ENCODE measurements at regions not wholly inside any gene's neighbourhood (a gene's known extent, or its start where the extent isn't known, plus 50 kb on each side); places are given as distances from the start of the nearest gene placed in this dataset.
A peak's percentile ranks its signal among the peaks of the same experiment; 100 is the strongest.
"Not testable (repeated sequence)": the region's sequence is repeated elsewhere in the genome, so short reads cannot be mapped to it uniquely, and the experiment has no call there.

GRCh38 chr6:26267083-26267589 is 97.9 kb upstream of the BTN3A2 start:
- DNase-seq, result no peak

GRCh38 chr6:26268659-26269402 is 96.2 kb upstream of the BTN3A2 start:
- DNase-seq, result peak in 1 of 2 experiments; percentile 25

GRCh38 chr6:26269531-26270485 is 95.2 kb upstream of the BTN3A2 start:
- DNase-seq, result peak in 1 of 2 experiments; percentile 32

DNA sequence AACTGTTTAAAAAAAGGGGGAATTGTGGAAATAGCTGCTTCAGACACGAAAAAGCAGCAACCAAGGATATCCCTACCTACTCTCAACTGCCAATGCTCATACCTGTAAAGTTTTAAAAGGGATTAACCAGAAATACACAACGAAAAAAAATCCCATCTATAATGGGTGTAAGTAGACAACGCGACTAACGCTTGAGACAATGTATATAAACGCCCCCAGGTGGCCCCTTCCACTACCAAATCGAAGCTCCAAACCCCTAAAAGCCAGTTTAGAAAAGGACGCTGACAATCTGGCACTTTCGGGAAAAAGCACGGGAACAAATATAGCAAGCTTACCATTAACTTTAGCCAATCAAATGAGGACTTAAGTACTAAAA is 94.5 kb upstream of the BTN3A2 start:
- DNase-seq, result peak in 1 of 2 experiments; percentile 61

DNA sequence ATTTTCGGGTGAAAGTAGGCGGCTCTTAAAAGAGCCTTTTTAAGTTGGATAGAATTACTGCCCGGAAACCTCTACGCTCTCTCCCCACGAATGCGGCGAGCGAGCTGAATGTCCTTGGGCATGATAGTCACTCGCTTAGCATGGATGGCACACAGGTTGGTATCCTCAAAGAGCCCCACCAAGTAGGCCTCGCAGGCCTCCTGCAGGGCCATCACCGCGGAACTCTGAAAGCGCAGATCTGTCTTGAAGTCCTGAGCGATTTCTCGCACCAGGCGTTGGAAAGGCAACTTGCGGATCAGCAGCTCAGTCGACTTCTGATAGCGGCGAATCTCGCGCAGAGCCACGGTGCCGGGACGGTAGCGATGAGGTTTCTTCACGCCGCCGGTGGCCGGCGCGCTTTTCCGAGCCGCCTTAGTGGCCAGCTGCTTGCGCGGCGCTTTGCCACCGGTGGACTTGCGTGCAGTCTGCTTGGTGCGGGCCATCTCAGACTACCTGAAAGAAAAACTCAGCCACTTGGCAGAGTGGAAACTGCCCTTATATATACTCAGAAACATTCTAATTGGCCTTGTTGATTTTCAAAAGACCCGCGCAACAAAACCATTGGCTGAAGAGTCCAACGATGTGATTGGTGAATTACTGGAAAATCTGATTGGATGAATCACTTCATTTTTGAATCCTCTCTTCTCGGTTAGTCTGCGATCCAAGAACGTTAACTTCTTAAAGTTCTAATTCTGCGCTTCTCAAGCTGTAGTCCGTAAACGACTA is 93.9 kb upstream of the BTN3A2 start:
- DNase-seq, result peak; percentile 79 to 90

DNA sequence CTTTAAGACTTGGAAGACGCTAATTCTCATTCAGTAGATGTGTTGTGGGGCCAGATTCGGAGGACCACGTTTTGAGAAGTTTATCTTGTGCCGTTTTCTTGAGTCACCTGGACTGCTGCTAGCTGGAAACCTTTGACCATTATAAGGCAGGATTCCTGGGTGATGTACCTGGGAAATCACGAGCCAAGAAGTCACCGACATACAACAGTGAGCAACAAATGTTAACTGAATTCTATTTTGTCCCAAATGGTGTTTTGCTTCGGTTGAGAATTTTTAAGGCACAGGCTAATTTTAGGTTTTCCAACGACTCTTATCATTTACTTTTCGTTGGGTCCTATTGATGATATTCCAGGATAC is 93.4 kb upstream of the BTN3A2 start:
- no peak for DNase-seq

GRCh38 chr6:26272171-26272637 is 92.8 kb upstream of the BTN3A2 start:
- peak; percentile 19 to 58 for DNase-seq

- peak in 1 of 2 experiments; percentile 57 for DNase-seq
These were observed 91.1 kb upstream of the BTN3A2 start for GRCh38 chr6:26273673-26274588.

- no peak for DNase-seq
These were observed 89.3 kb upstream of the BTN3A2 start for GRCh38 chr6:26275663-26276062.

DNA sequence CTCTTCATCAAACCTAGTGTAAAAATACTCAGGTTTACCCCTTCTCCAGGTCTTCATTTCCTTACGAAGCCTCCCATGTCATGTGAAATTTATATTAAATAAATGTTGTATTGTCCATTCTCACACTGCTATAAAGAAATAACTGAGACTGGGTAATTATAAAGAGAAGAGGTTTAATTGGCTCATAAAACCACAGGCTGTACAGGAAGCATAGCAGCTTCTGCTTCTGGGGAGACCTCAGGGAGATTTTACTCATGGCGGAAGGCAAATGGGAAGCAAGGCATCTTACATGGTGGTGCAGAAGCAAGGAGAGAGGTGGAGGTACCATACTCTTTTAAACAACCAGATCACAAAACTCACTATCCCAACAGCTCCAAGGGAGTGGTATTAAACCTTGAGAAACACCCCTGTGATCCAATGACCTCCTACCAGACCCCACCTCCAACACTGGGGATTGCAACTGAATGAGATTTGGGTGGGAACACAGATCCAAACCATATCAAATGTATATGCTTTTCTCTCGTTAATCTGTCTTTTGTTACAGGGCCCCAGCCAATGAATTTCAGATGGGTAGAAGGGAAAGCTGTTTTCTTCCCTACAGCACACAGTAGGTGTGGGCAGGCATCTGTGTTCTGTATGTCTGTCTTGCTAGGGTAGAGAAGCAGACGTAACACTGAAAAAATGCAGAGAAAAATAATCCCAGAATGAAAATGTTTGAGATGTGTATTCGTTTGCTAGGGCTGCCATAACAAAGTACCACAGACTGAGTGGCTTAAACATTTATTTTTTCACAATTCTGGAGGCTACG is 88.0 kb upstream of the BTN3A2 start:
- no peak for DNase-seq

- DNase-seq, result no peak
These were observed 86.5 kb upstream of the BTN3A2 start for GRCh38 chr6:26278536-26278935.

DNA sequence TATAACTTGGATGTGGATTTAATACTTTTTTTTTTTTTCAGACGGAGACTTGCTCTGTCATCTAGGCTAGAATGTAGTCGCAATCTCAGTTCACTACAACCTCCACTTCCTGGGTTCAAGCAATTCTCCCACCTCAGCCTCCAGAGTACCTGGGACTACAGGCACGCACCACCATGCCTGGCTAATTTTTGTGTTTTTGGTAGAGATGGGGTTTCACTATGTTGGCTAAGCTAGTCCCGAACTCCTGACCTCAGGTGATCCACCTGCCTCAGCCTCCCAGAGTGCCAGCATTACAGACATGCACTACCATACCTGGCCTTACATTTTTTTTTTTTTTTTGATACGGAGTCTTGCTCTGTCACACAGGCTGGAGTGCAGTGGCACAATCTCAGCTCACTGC is 85.6 kb upstream of the BTN3A2 start:
- DNase-seq, result not testable (repeated sequence)

DNA sequence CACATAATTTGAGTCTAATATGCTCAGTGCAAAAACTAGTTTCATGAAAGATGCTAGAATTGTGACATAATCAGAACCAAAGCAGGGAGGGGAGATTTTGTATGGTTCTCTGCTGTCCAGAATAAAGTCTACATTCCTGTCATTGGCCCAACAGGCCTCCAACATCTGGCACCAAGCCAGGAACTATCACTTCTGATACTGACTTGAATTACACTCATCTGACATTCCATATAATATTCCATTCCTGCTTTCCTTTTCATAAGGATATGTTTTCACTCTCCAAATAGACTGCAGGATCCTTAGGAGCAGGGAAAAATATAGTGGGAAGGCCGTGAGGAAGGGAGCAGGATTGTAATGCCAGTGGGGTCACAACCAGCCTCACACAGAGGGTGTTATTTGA is 84.6 kb upstream of the BTN3A2 start:
- no peak for DNase-seq

GRCh38 chr6:26284537-26285142 is 80.4 kb upstream of the BTN3A2 start:
- DNase-seq, result peak in 1 of 2 experiments; percentile 67

DNA sequence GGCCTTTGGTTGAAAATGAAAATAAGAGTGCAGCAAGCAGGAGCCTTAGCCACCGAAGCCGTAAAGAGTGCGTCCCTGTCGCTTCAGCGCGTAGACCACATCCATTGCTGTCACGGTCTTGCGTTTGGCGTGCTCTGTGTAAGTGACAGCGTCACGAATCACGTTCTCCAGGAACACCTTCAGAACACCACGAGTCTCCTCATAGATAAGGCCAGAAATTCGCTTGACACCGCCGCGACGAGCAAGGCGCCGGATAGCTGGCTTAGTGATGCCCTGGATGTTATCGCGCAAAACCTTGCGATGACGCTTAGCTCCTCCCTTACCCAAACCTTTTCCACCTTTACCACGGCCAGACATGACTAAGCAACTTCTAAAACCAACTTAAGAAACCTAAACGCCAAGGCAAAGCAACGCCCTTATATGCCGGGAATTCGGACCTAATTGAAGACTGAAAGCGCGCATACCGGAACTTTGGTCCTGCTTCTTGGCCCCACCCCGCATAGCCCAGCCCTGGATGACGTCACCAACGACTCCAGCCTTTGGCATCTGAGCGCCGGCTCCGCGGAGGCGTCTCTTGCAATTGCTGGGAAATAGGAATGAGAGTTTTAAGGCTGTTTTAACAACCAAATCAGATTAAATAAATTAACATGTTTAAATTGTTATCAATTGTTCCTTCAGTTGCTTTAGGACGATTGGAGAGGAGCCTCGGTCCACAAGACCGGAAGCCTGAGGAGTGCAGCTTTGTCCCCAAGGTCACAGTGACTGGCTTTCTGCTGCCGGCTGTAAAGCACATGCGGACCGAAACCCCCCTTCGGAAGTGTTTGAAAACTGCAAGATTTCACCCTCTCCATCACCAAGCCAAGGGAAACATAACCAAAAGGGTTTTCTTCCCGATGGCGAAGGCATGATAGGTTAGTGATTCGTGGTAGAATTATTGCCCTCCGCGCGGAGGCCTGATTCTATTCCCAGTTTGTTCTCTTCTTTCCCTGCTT is 79.6 kb upstream of the BTN3A2 start:
- peak; percentile 97 to 98 for DNase-seq

GRCh38 chr6:26286168-26286877 is 78.7 kb upstream of the BTN3A2 start:
- DNase-seq, result peak; percentile 46 to 71

GRCh38 chr6:26288155-26288554 is 76.8 kb upstream of the BTN3A2 start:
- no peak for DNase-seq

GRCh38 chr6:26290941-26291340 is 74.1 kb upstream of the BTN3A2 start:
- no peak for DNase-seq

All from NCI-H187 (cell line).